Bronchial epithelial cell (primary cell): ENCODE measurements at regions not wholly inside any gene's neighbourhood (a gene's known extent, or its start where the extent isn't known, plus 50 kb on each side); places are given as distances from the start of the nearest gene placed in this dataset.

Experiments used
- DNase-seq: peaks from one replicate; pipeline ENCODE4 v3.0.0-alpha.2; 2010; ENCODE audit warnings: low read depth
- FAIRE-seq: peaks from 2 replicates; lab custom pipeline; 2011; peaks lifted over from hg19 to GRCh38; lab: Jason Lieb, UNC
- H3K27me3 ChIP-seq: 2 replicates; pipeline ENCODE4 v1.5.1; 2011; ENCODE audit warnings: low read length; ENCODE audit not compliant: control insufficient read depth, insufficient read depth
- H3K36me3 ChIP-seq: 2 replicates; pipeline ENCODE4 v1.5.1; 2011; ENCODE audit warnings: low read length; ENCODE audit not compliant: control insufficient read depth, insufficient read depth
- H3K4me3 ChIP-seq: 2 replicates; pipeline ENCODE4 v1.5.1; 2011; ENCODE audit warnings: mild to moderate bottlenecking, low read depth, low read length, control low read depth
- TF ChIP-seq, protein P1 (sequence below): IDR thresholded peaks from 2 replicates; pipeline ENCODE4 v1.5.1; 2011; ENCODE audit warnings: mild to moderate bottlenecking, moderate library complexity, low read length, control low read depth, inconsistent platforms; ENCODE audit not compliant: insufficient read depth, severe bottlenecking

GRCh38 chr6:112749673-112750072, 402.5 kb downstream of the RFPL4B start:
- TF ChIP-seq, protein P1, sequence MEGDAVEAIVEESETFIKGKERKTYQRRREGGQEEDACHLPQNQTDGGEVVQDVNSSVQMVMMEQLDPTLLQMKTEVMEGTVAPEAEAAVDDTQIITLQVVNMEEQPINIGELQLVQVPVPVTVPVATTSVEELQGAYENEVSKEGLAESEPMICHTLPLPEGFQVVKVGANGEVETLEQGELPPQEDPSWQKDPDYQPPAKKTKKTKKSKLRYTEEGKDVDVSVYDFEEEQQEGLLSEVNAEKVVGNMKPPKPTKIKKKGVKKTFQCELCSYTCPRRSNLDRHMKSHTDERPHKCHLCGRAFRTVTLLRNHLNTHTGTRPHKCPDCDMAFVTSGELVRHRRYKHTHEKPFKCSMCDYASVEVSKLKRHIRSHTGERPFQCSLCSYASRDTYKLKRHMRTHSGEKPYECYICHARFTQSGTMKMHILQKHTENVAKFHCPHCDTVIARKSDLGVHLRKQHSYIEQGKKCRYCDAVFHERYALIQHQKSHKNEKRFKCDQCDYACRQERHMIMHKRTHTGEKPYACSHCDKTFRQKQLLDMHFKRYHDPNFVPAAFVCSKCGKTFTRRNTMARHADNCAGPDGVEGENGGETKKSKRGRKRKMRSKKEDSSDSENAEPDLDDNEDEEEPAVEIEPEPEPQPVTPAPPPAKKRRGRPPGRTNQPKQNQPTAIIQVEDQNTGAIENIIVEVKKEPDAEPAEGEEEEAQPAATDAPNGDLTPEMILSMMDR, result no peak
- Histone ChIP-seq H3K4me3 (no peak overlapping the region), H3K27me3 (no peaks in the 10 kb centered on the region), H3K36me3 (no peaks in the 10 kb centered on the region)
- DNase-seq (no peak), FAIRE-seq (no peak)

GRCh38 chr6:112752305-112752704, 405.2 kb downstream of the RFPL4B start:
- H3K27me3 ChIP-seq, result no peaks in the 10 kb centered on the region
- DNase-seq (no peak), FAIRE-seq (no peak)
- H3K36me3 ChIP-seq, result no peaks in the 10 kb centered on the region
- TF ChIP-seq, protein P1, result no peak
- no peak overlapping the region for H3K4me3 ChIP-seq

DNA sequence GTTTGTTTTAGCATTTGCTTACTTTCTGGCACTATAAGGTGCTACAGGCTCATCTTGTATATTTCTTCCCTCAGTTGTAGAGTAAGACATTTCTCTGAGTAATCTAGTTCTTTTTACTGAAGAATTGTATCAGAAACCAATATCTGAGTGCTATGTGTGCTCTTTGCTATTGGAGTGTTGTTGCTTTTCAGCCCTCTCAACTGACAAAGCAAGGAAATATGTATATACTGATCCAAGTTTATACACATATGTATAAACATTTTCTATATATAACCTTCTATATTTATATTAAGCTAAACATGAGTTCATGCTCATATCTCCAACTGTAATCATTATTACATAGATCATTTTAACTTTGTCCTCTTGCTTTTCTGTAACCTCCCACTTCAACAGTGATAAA, 405.7 kb downstream of the RFPL4B start:
- Histone ChIP-seq H3K27me3 (no peaks in the 10 kb centered on the region), H3K36me3 (no peaks in the 10 kb centered on the region), H3K4me3 (no peak overlapping the region)
- FAIRE-seq (no peak), DNase-seq (no peak)
- TF ChIP-seq, protein P1, result no peak

DNA sequence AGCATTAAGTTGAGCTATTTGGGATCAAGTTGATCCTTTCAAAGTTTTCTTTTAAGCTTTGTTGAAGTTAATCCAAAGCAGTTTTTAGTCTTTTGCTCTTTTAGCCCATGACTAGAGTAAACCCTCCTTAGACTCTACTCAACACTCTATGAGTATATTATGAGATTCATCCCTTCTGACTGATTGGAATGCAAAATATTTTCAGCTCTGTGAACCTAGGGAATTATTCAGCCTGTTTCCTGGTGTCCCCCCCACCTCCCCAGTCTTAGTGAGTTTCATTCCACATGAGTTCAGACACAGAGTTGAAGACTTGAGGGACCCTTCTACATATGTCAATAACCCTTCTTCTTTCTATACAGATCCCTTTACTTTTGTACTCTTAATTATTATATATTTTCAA, 413.7 kb downstream of the RFPL4B start:
- Histone ChIP-seq H3K27me3 (no peaks in the 10 kb centered on the region), H3K36me3 (no peaks in the 10 kb centered on the region), H3K4me3 (no peak overlapping the region)
- FAIRE-seq (no peak), DNase-seq (no peak)
- TF ChIP-seq, protein P1, result no peak

DNA sequence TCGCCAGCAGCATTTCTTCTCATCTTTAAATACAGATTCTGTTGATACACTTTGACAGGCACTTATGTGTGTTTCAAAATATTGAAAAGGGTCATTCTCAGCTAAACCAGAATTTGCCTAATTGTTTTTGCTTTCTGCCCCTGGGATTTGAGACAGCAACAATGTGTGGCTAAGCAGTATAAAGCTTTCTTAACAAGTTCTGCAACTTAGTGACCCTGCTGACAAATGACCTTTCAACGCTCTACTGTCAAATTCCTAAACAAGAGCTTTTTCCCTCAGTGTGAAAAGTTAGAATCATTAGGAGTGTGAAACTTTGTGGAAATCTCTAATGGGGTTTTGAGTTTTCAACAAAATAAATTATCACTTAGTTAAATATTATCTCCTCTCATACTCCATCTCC, 414.6 kb downstream of the RFPL4B start:
- DNase-seq, result no peak
- no peaks in the 10 kb centered on the region for H3K27me3 ChIP-seq
- no peaks in the 10 kb centered on the region for H3K36me3 ChIP-seq
- TF ChIP-seq, protein P1, result no peak
- FAIRE-seq, result no peak
- H3K4me3 ChIP-seq, result no peak overlapping the region

- DNase-seq (no peak), FAIRE-seq (no peak)
- TF ChIP-seq, protein P1, result no peak
- Histone ChIP-seq H3K27me3 (no peaks in the 10 kb centered on the region), H3K4me3 (no peak overlapping the region), H3K36me3 (no peaks in the 10 kb centered on the region)
Measured at GRCh38 chr6:112764377-112764776, 417.2 kb downstream of the RFPL4B start.
